H1 (cell line): ENCODE measurements at regions not wholly inside any gene's neighbourhood (a gene's known extent, or its start where the extent isn't known, plus 50 kb on each side); places are given as distances from the start of the nearest gene placed in this dataset.

ENCODE experiments used
- CTCF ChIA-PET: fragments of 300-600 bp; sonication (Branson Sonifier 250); formaldehyde crosslinking; loops from one replicate; lab custom pipeline; 2021; ENCODE audit not compliant: partially characterized antibody; lab: Charles Lee
- POLR2A ChIA-PET: fragments of 300-600 bp; sonication (Branson Sonifier 250); formaldehyde crosslinking; loops from one replicate; lab custom pipeline; 2021; ENCODE audit warnings: inconsistent platforms; ENCODE audit not compliant: partially characterized antibody; lab: Charles Lee
- DNase-seq, 2 experiments: peaks; one replicate each; pipeline versions ENCODE4 v3.0.0 to v3.0.0-alpha.2; 2010 to 2022; ENCODE audit warnings: low spot score in 2 of 2, low read depth in 1 of 2, mixed read lengths in 1 of 2
- FAIRE-seq: peaks from 2 replicates; lab custom pipeline; 2011; peaks lifted over from hg19 to GRCh38; lab: Jason Lieb, UNC
- H2AFZ ChIP-seq: 2 replicates; pipeline ENCODE4 v1.8.1; 2012; ENCODE audit warnings: low read length, inconsistent platforms
- H2AK5ac ChIP-seq: 2 replicates; pipeline ENCODE4 v1.6.1; 2013; ENCODE audit warnings: low read depth, low read length
- H2BK120ac ChIP-seq: replicated peaks from 2 replicates; pipeline ENCODE3; 2013; ENCODE audit warnings: low read depth, low read length, inconsistent platforms
- H2BK12ac ChIP-seq: 2 replicates; pipeline ENCODE4 v1.6.1; 2013; ENCODE audit warnings: low read depth, low read length
- H2BK15ac ChIP-seq: 2 replicates; pipeline ENCODE4 v1.6.1; 2013; ENCODE audit warnings: low read length
- H2BK20ac ChIP-seq: 2 replicates; pipeline ENCODE4 v1.6.1; 2013; ENCODE audit warnings: low read length
- H2BK5ac ChIP-seq: 2 replicates; pipeline ENCODE4 v1.6.1; 2013; ENCODE audit warnings: low read depth, low read length
- H3K14ac ChIP-seq: 2 replicates; pipeline ENCODE4 v1.6.1; 2013; ENCODE audit warnings: inconsistent platforms; ENCODE audit not compliant: insufficient read length
- H3K18ac ChIP-seq: 2 replicates; pipeline ENCODE4 v1.6.1; 2013; ENCODE audit warnings: low read length; ENCODE audit errors: extremely low read depth
- H3K23ac ChIP-seq: 2 replicates; pipeline ENCODE4 v1.6.1; 2013; ENCODE audit warnings: inconsistent platforms; ENCODE audit not compliant: insufficient read length
- H3K23me2 ChIP-seq: 2 replicates; pipeline ENCODE4 v1.6.1; 2013; ENCODE audit warnings: low read depth, low read length
- H3K27ac ChIP-seq: 2 replicates; pipeline ENCODE4 v1.6.1; 2011; ENCODE audit warnings: low read depth, low read length, inconsistent platforms
- H3K27me3 ChIP-seq, 4 experiments: replicated peaks in 1 of 4; 1 replicate in 1 of 4; 2 replicates in 3 of 4; pipeline versions ENCODE4 v1.6.1 to v1.8.1; 2011 to 2013; ENCODE audit warnings: low read length in 3 of 4, mild to moderate bottlenecking in 3 of 4, inconsistent platforms in 2 of 4, mixed read lengths in 2 of 4, moderate library complexity in 1 of 4; ENCODE audit not compliant: control insufficient read depth in 3 of 4, insufficient read depth in 3 of 4; ENCODE audit errors: extremely low read depth in 1 of 4
- H3K36me3 ChIP-seq, 4 experiments: 2 replicates each; pipeline versions ENCODE4 v1.6.1 to v1.8.1; 2011 to 2013; ENCODE audit warnings: mild to moderate bottlenecking in 4 of 4, low read length in 3 of 4, moderate library complexity in 2 of 4, control low read depth in 1 of 4, inconsistent platforms in 1 of 4; ENCODE audit not compliant: insufficient read depth in 4 of 4, control insufficient read depth in 2 of 4
- H3K4ac ChIP-seq: replicated peaks from 2 replicates; pipeline ENCODE3; 2013; ENCODE audit warnings: low read length, low read depth, mixed read lengths, inconsistent platforms; ENCODE audit not compliant: insufficient read length
- H3K4me1 ChIP-seq, 4 experiments: replicated peaks in 1 of 4; 1 replicate in 1 of 4; 2 replicates in 3 of 4; pipeline versions ENCODE4 v1.6.1 to v1.8.1; 2011 to 2013; ENCODE audit warnings: low read length in 3 of 4, inconsistent platforms in 2 of 4, mixed read lengths in 1 of 4; ENCODE audit not compliant: insufficient read depth in 4 of 4, control insufficient read depth in 3 of 4
- H3K4me2 ChIP-seq, 2 experiments: 2 replicates each; pipeline versions ENCODE4 v1.6.1 to v1.8.1; 2011 to 2013; ENCODE audit warnings: low read depth in 2 of 2, low read length in 2 of 2, control low read depth in 1 of 2, inconsistent platforms in 1 of 2, mild to moderate bottlenecking in 1 of 2; ENCODE audit not compliant: insufficient read depth in 1 of 2
- H3K4me3 ChIP-seq, 4 experiments: fragments of 200-600, 300-600 bp in 1 of 4; sonication (generic), shearing (Covaris generic), sonication (Bioruptor Twin) in 1 of 4; 2 replicates each; pipeline versions ENCODE4 v1.5.1 to v1.8.1; 2011 to 2016; ENCODE audit warnings: low read length in 4 of 4, low read depth in 3 of 4, control low read depth in 2 of 4, inconsistent platforms in 2 of 4, mild to moderate bottlenecking in 2 of 4, mixed read lengths in 1 of 4, moderate library complexity in 1 of 4; ENCODE audit not compliant: insufficient read depth in 2 of 4; ENCODE audit errors: extremely low read depth in 1 of 4
- H3K56ac ChIP-seq: replicated peaks from 2 replicates; pipeline ENCODE3; 2013; ENCODE audit warnings: low read depth, mild to moderate bottlenecking, mixed read lengths, low read length, inconsistent platforms; ENCODE audit not compliant: insufficient read length
- H3K79me1 ChIP-seq: 2 replicates; pipeline ENCODE4 v1.6.1; 2013; ENCODE audit warnings: low read depth, low read length, control low read depth
- H3K79me2 ChIP-seq, 2 experiments: 2 replicates each; pipeline versions ENCODE4 v1.6.1 to v1.8.1; 2012 to 2013; ENCODE audit warnings: low read length in 2 of 2, mild to moderate bottlenecking in 2 of 2, inconsistent platforms in 1 of 2; ENCODE audit not compliant: insufficient read depth in 2 of 2, control insufficient read depth in 1 of 2
- H3K9ac ChIP-seq, 4 experiments: replicated peaks in 1 of 4; 1 replicate in 1 of 4; 2 replicates in 3 of 4; pipeline versions ENCODE4 v1.6.1 to v1.8.1; 2011 to 2013; ENCODE audit warnings: low read depth in 3 of 4, low read length in 3 of 4, control low read depth in 2 of 4, mild to moderate bottlenecking in 2 of 4, moderate library complexity in 2 of 4, inconsistent platforms in 1 of 4; ENCODE audit errors: extremely low read depth in 1 of 4
- H3K9me3 ChIP-seq, 2 experiments: 2 replicates each; pipeline versions ENCODE4 v1.6.1 to v1.8.1; 2012 to 2013; ENCODE audit warnings: mild to moderate bottlenecking in 2 of 2, moderate library complexity in 2 of 2, control low read depth in 1 of 2, inconsistent platforms in 1 of 2, low read depth in 1 of 2, low read length in 1 of 2, mixed read lengths in 1 of 2; ENCODE audit not compliant: insufficient read depth in 2 of 2
- H4K20me1 ChIP-seq, 2 experiments: replicated peaks in 1 of 2; 2 replicates each; pipeline versions ENCODE3 to v1.8.1; 2011 to 2013; ENCODE audit warnings: inconsistent platforms in 2 of 2, low read length in 2 of 2, mild to moderate bottlenecking in 1 of 2; ENCODE audit not compliant: insufficient read depth in 2 of 2, control insufficient read depth in 1 of 2
- H4K5ac ChIP-seq: 2 replicates; pipeline ENCODE4 v1.6.1; 2013; ENCODE audit warnings: low read length, low read depth, mixed read lengths, inconsistent platforms; ENCODE audit not compliant: insufficient read length
- H4K8ac ChIP-seq: 2 replicates; pipeline ENCODE4 v1.8.0; 2013; ENCODE audit warnings: mild to moderate bottlenecking, moderate library complexity, low read length, inconsistent platforms; ENCODE audit not compliant: insufficient read depth; ENCODE audit errors: extremely low read depth
- H4K91ac ChIP-seq: replicated peaks from 2 replicates; pipeline ENCODE3; 2013; ENCODE audit warnings: low read length, mixed read lengths, inconsistent platforms; ENCODE audit not compliant: insufficient read length
- BACH1 ChIP-seq: IDR thresholded peaks from 2 replicates; pipeline ENCODE4 v1.6.1; 2012; ENCODE audit warnings: low read length, improper control_type of control experiment
- BRCA1 ChIP-seq: IDR thresholded peaks from 2 replicates; pipeline ENCODE4 v1.6.1; 2012; ENCODE audit warnings: low read depth, low read length, improper control_type of control experiment
- CEBPB ChIP-seq: IDR thresholded peaks from 2 replicates; pipeline ENCODE4 v1.6.1; 2012; ENCODE audit warnings: low read depth, low read length
- CREB1 ChIP-seq: IDR thresholded peaks from 2 replicates; pipeline ENCODE4 v1.6.1; 2012; ENCODE audit warnings: inconsistent platforms
- GABPA ChIP-seq: IDR thresholded peaks from 2 replicates; pipeline ENCODE4 v1.6.1; 2011; ENCODE audit warnings: mild to moderate bottlenecking, low read length, moderate library complexity, borderline replicate concordance; ENCODE audit not compliant: insufficient read depth
- HDAC6 ChIP-seq: IDR thresholded peaks from one replicate; pipeline ENCODE4 v1.7.1; 2012; ENCODE audit warnings: low read depth, mild to moderate bottlenecking, inconsistent platforms, low read length, moderate library complexity
- KDM1A ChIP-seq: fragments of 200-600, 300-600 bp; sonication (generic); IDR thresholded peaks from 2 replicates; pipeline ENCODE4 v1.7.1; 2016; ENCODE audit warnings: mild to moderate bottlenecking, low read length, borderline replicate concordance
- KDM4A ChIP-seq: IDR thresholded peaks from one replicate; pipeline ENCODE4 v1.7.1; 2012; ENCODE audit warnings: low read depth, mild to moderate bottlenecking, moderate library complexity, low read length, inconsistent platforms; ENCODE audit not compliant: severe bottlenecking
- NANOG ChIP-seq: IDR thresholded peaks from 2 replicates; pipeline ENCODE4 v1.6.1; 2011; ENCODE audit warnings: low read length, low read depth, mild to moderate bottlenecking, inconsistent platforms; ENCODE audit not compliant: insufficient read depth, poor library complexity, severe bottlenecking
- NRF1 ChIP-seq: IDR thresholded peaks from 2 replicates; pipeline ENCODE4 v1.6.1; 2011; ENCODE audit warnings: mild to moderate bottlenecking, low read depth, low read length, improper control_type of control experiment
- RNF2 ChIP-seq: fragments of 200-900, 300-1000 bp; sonication (generic); IDR thresholded peaks from 2 replicates; pipeline ENCODE4 v1.7.1; 2016; ENCODE audit warnings: borderline replicate concordance, low read depth, mild to moderate bottlenecking, antibody characterized with exemption, low read length; ENCODE audit not compliant: poor library complexity, severe bottlenecking; ENCODE audit errors: missing control alignments
- RXRA ChIP-seq: IDR thresholded peaks from 2 replicates; pipeline ENCODE4 v1.6.1; 2011; ENCODE audit warnings: low read depth, mild to moderate bottlenecking, low read length, moderate library complexity; ENCODE audit not compliant: insufficient read depth
- SP1 ChIP-seq: IDR thresholded peaks from 2 replicates; pipeline ENCODE4 v1.6.1; 2011; ENCODE audit warnings: low read depth, low read length
- SRF ChIP-seq: IDR thresholded peaks from 2 replicates; pipeline ENCODE4 v1.6.1; 2011; ENCODE audit warnings: mild to moderate bottlenecking, low read depth, low read length, moderate library complexity
- TBP ChIP-seq: IDR thresholded peaks from 2 replicates; pipeline ENCODE4 v1.6.1; 2011; ENCODE audit warnings: low read depth, low read length, improper control_type of control experiment
- TCF12 ChIP-seq: IDR thresholded peaks from 2 replicates; pipeline ENCODE4 v1.6.1; 2011; ENCODE audit warnings: low read depth, mild to moderate bottlenecking, low read length

DNA sequence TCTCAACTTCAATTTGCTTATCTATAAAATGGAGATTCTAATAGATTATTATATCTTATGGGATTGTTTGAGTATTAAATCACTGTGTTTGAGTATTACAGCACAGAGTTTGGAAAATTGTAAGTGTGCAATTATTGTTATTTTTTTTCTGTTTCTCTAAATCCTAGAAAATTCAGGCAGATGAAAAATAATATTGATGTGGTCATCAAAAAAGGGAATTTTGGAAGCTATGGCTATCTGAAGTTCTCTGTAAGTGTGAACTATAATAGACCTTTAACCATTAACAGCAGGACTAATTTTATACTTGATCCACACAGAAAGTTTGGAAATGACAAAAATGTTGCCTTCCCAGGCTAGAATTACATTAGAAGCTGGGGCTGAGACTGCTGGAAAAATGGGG lies 393.2 kb downstream of the SUCLG1 start:
- Histone ChIP-seq H3K4me3 (no peak overlapping the region), H4K20me1 (no peaks in the 10 kb centered on the region), H3K14ac (no peak overlapping the region), H4K8ac (no peak overlapping the region), H3K56ac (no peak overlapping the region), H3K4ac (no peak overlapping the region), H3K27ac (no peak overlapping the region), H3K9ac (no peak overlapping the region), H3K4me2 (no peak overlapping the region), H2AFZ (no peak overlapping the region), H2BK20ac (no peak overlapping the region), H3K18ac (no peak overlapping the region), H3K79me2 (no peaks in the 10 kb centered on the region), H4K5ac (no peak overlapping the region), H3K9me3 (no peaks in the 10 kb centered on the region), H2BK12ac (no peak overlapping the region), H2BK120ac (no peak overlapping the region), H2BK5ac (no peak overlapping the region), H3K79me1 (no peaks in the 10 kb centered on the region), H2AK5ac (no peak overlapping the region), H3K23ac (no peak overlapping the region), H3K23me2 (no peaks in the 10 kb centered on the region; the same call in 1 of the 2 replicates), H2BK15ac (no peak overlapping the region), H4K91ac (no peak overlapping the region), H3K36me3 (no peaks in the 10 kb centered on the region), H3K4me1 (no peaks in the 10 kb centered on the region), H3K27me3 (no peaks in the 10 kb centered on the region)
- FAIRE-seq, result no peak
- CTCF ChIA-PET, result interaction anchor here (1.0 kb wide), 1 partner anchor 10 kb away, joined by 3 read pairs; no protein-coding TSS in a partner anchor
- POLR2A ChIA-PET, result no interaction called here
- TF ChIP-seq KDM4A (no peak), KDM1A (no peak), RNF2 (no peak), TBP (no peak), NANOG (no peak), GABPA (no peak), BRCA1 (no peak), NRF1 (no peak), SRF (no peak), BACH1 (no peak), SP1 (no peak), CEBPB (no peak), TCF12 (no peak), HDAC6 (no peak), RXRA (no peak), CREB1 (no peak)
- no peak for DNase-seq
